Prostate gland (tissue), 2 donors: ENCODE measurements at regions not wholly inside any gene's neighbourhood (a gene's known extent, or its start where the extent isn't known, plus 50 kb on each side); places are given as distances from the start of the nearest gene placed in this dataset.

Source experiments
- CTCF ChIP-seq, 4 experiments: fragments of 200-600 bp in 2 of 4; fragments of 450-650 bp in 2 of 4; sonication (generic) in 2 of 4; IDR thresholded peaks; 1 replicate in 3 of 4; 2 replicates in 1 of 4; pipeline ENCODE4 v1.5.1; 2016 to 2019; ENCODE audit warnings: antibody characterized with exemption in 4 of 4, mild to moderate bottlenecking in 2 of 4, moderate library complexity in 2 of 4
- POLR2A ChIP-seq: fragments of 450-650 bp; IDR thresholded peaks from one replicate; pipeline ENCODE4 v1.6.1; 2016; ENCODE audit warnings: antibody characterized with exemption, mild to moderate bottlenecking
- POLR2AphosphoS5 ChIP-seq: sonication (generic); formaldehyde crosslinking; IDR thresholded peaks from one replicate; pipeline ENCODE4 v1.6.1; 2017; ENCODE audit warnings: antibody characterized with exemption

- TF ChIP-seq CTCF (IDR thresholded peaks at IDR 0.05): no peak
- TF ChIP-seq POLR2AphosphoS5: no peak
- no peak for TF ChIP-seq POLR2A
Observed at GRCh38 chr14:42002141-42002540, 395.5 kb downstream of the LRFN5 start.
